NCI-H446 treated with DMSO at 0.1 percent for 48 hours (cell line): ENCODE measurements at regions not wholly inside any gene's neighbourhood (a gene's known extent, or its start where the extent isn't known, plus 50 kb on each side); places are given as distances from the start of the nearest gene placed in this dataset.
"Not testable (repeated sequence)": the region's sequence is repeated elsewhere in the genome, so short reads cannot be mapped to it uniquely, and the experiment has no call there.

ENCODE experiments used
- DNase-seq: peaks from one replicate; lab custom pipeline; 2025; lab: John Stamatoyannopoulos, UW

- DNase-seq, result no peak
These were observed 51.8 kb downstream of the ASCL4 start for GRCh38 chr12:107826276-107826675.

- no peak for DNase-seq
These were observed 54.8 kb downstream of the ASCL4 start for GRCh38 chr12:107829271-107829670.

GRCh38 chr12:107832441-107832840 is 57.9 kb downstream of the ASCL4 start:
- no peak for DNase-seq

GRCh38 chr12:107840186-107840585 is 65.7 kb downstream of the ASCL4 start:
- no peak for DNase-seq

- no peak for DNase-seq
These were observed 69.1 kb downstream of the ASCL4 start for GRCh38 chr12:107843351-107844311.

GRCh38 chr12:107844312-107844921 is 69.9 kb downstream of the ASCL4 start:
- no peak for DNase-seq

- no peak for DNase-seq
These were observed 70.9 kb downstream of the ASCL4 start for GRCh38 chr12:107845226-107845979.

GRCh38 chr12:107845980-107846659 is 71.6 kb downstream of the ASCL4 start:
- no peak for DNase-seq

GRCh38 chr12:107847430-107847829 is 72.9 kb downstream of the ASCL4 start:
- no peak for DNase-seq

GRCh38 chr12:107847830-107848229 is 73.3 kb downstream of the ASCL4 start:
- no peak for DNase-seq

GRCh38 chr12:107853479-107853878 is 79.0 kb downstream of the ASCL4 start:
- no peak for DNase-seq

GRCh38 chr12:107855471-107855870 is 81.0 kb downstream of the ASCL4 start:
- DNase-seq, result no peak

GRCh38 chr12:107856096-107856495 is 81.6 kb downstream of the ASCL4 start:
- no peak for DNase-seq

GRCh38 chr12:107857191-107857590 is 82.7 kb downstream of the ASCL4 start:
- DNase-seq, result no peak

- DNase-seq, result no peak
These were observed 84.9 kb downstream of the ASCL4 start for GRCh38 chr12:107859367-107859766.

GRCh38 chr12:107864235-107864634 is 89.7 kb downstream of the ASCL4 start:
- DNase-seq, result no peak

GRCh38 chr12:107864727-107865126 is 90.2 kb downstream of the ASCL4 start:
- DNase-seq, result not testable (repeated sequence)

GRCh38 chr12:107873223-107873622 is 98.7 kb downstream of the ASCL4 start:
- DNase-seq, result no peak

GRCh38 chr12:107875786-107876185 is 101.3 kb downstream of the ASCL4 start:
- no peak for DNase-seq

GRCh38 chr12:107884769-107885694 is 110.5 kb downstream of the ASCL4 start:
- no peak for DNase-seq

- no peak for DNase-seq
These were observed 114.3 kb downstream of the ASCL4 start for GRCh38 chr12:107888789-107889188.
